Muscle layer of colon (tissue), 2 donors: ENCODE measurements at regions not wholly inside any gene's neighbourhood (a gene's known extent, or its start where the extent isn't known, plus 50 kb on each side); places are given as distances from the start of the nearest gene placed in this dataset.

Experiments
- H3K27ac ChIP-seq: one replicate; pipeline ENCODE4 v1.7.0; 2013; ENCODE audit warnings: low read depth, mild to moderate bottlenecking, low read length, moderate library complexity
- H3K27me3 ChIP-seq, 2 donors: one replicate each; pipeline ENCODE4 v1.7.0; 2013; ENCODE audit warnings: low read length in 2 of 2, mild to moderate bottlenecking in 2 of 2; ENCODE audit not compliant: insufficient read depth in 2 of 2, control insufficient read depth in 1 of 2
- H3K36me3 ChIP-seq: one replicate; pipeline ENCODE4 v1.7.0; 2013; ENCODE audit warnings: mild to moderate bottlenecking, low read length; ENCODE audit not compliant: insufficient read depth
- H3K4me1 ChIP-seq: one replicate; pipeline ENCODE4 v1.7.0; 2013; ENCODE audit warnings: mild to moderate bottlenecking, low read length; ENCODE audit not compliant: insufficient read depth
- H3K4me3 ChIP-seq, 2 donors: one replicate each; pipeline ENCODE4 v1.7.0; 2013; ENCODE audit warnings: low read length in 2 of 2, low read depth in 1 of 2, mild to moderate bottlenecking in 1 of 2, moderate library complexity in 1 of 2
- H3K9ac ChIP-seq: one replicate; pipeline ENCODE4 v1.7.0; 2013; ENCODE audit warnings: low read length
- H3K9me3 ChIP-seq: one replicate; pipeline ENCODE4 v1.7.0; 2013; ENCODE audit warnings: mild to moderate bottlenecking, low read length
- donor health status: abdominal sarcoma.
- donor health status: Adenocarcinoma of cecum.

GRCh38 chr21:31609081-31609480, 50.4 kb upstream of the SOD1 start:
- H3K27me3 ChIP-seq, result no peaks in the 10 kb centered on the region
- no peak overlapping the region for H3K27ac ChIP-seq
- no peaks in the 10 kb centered on the region for H3K4me1 ChIP-seq
- H3K36me3 ChIP-seq, result no peaks in the 10 kb centered on the region
- no peaks in the 10 kb centered on the region for H3K9me3 ChIP-seq
- no peak overlapping the region for H3K4me3 ChIP-seq
- H3K9ac ChIP-seq, result no peak overlapping the region

DNA sequence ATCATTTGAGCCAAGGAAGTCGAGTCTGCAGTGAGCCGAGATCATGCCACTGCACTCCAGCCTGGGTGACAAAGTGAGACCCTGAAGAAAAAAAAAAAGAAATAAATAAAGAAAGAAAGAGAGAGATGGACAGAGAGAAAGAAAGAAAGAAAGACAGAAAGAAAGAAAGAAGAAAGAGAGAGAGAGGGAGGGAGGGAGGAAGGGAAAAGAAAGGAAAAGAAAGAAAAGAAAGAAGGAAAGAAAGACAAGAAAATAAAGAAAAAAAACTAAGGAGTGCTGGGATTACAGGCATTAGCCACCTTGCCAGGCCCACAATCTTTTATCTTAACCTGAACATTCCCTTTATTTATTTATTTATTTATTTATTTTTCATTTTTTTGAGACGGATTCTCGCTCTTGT, 51.7 kb upstream of the SOD1 start:
- Histone ChIP-seq H3K9me3 (no peaks in the 10 kb centered on the region), H3K9ac (no peak overlapping the region), H3K27ac (no peak overlapping the region), H3K27me3 (no peaks in the 10 kb centered on the region), H3K4me3 (no peak overlapping the region), H3K36me3 (no peaks in the 10 kb centered on the region), H3K4me1 (no peaks in the 10 kb centered on the region)

DNA sequence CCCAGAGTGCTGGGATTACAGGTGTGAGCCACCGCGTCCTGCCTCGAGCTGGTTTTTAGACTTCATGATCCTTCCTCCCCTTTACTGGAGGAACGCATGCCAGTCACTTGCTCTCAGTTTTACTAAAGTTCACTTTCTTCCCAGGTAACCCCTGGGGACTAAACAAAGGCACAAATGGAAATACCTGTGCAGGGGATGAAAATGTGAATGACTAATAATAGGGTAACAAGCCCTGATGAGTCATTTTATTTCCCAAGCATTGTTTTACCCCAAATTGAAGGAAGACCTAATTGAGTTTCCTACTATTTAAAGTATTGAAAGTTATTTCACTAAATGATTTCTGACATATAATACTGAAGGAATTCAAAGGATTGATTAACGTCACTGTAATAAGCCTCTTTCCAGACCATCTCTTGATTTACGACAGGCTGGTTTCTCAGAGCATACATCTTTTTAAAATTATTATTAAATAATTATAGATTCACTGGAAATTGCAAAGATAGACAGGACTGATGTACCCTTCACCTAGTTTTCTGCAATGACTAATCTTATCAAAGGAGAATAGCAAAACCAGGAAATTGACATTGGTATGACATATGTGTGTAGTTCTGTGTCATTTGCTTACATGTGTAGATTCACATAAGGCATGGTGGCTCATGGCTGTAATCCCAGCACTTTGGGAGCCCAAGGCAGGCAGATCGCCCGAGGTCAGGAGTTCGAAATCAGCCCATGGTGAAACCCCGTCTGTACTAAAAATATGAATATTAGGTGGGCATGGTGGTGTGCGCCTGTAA, 53.2 kb upstream of the SOD1 start:
- Histone ChIP-seq H3K4me3 (no peak overlapping the region), H3K36me3 (no peaks in the 10 kb centered on the region)

DNA sequence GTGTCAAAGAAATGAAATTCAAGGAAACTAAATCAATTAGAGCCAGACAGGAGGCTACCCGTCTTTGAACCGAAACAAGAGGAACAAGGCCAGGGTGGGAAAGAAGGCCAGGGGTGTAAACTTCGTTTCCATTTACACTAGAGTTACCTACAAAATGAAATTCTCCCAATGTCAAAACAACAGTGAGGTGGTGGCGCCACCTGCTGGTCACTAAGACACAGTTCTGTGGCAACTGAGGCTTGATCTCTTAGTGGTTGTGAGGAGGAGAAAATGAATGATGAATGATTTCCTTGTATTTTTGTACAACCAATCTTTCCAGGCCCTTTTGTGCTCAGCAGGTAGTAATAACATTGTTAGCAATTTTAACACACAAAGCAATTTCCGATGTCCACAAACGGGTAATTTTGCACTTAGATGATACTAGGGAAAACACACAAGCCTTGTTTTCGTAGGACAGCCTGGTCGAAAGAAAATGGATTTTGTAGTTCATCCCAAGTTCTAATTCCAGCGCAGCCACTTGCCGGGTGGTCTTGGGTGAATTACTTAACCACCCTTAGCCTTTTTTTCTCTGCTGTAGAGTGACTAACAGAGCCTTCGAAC, 54.8 kb upstream of the SOD1 start:
- Histone ChIP-seq H3K4me1 (no peaks in the 10 kb centered on the region), H3K9ac (no peak overlapping the region), H3K27me3 (no peaks in the 10 kb centered on the region), H3K4me3 (no peak overlapping the region), H3K36me3 (no peaks in the 10 kb centered on the region), H3K9me3 (no peaks in the 10 kb centered on the region), H3K27ac (no peak overlapping the region)

More for the DNA sequence above, 53.2 kb upstream of the SOD1 start:
- Histone ChIP-seq H3K27me3 (no peaks in the 10 kb centered on the region), H3K9me3 (no peaks in the 10 kb centered on the region), H3K9ac (no peak overlapping the region), H3K4me1 (no peaks in the 10 kb centered on the region), H3K27ac (no peak overlapping the region)

DNA sequence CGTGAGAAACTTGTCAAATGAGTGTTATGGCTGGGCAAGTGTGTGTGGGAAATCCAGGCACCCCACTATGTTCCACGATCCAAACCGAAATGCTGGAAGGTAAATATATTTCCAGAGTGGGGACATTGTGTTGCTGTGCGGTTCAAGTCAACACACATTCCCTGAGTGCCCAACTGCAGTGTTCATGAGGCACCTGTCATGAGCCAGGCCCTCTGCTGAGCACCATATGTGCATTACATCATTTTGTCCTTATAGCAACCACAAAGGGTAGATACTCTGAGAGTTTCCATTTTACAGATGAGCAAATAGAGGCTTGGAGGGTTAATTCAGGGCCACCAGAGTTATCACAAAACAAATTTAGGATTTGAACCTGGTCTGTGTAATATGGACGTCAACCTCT, 59.9 kb upstream of the SOD1 start:
- no peak overlapping the region for H3K9ac ChIP-seq
- no peaks in the 10 kb centered on the region for H3K36me3 ChIP-seq

DNA sequence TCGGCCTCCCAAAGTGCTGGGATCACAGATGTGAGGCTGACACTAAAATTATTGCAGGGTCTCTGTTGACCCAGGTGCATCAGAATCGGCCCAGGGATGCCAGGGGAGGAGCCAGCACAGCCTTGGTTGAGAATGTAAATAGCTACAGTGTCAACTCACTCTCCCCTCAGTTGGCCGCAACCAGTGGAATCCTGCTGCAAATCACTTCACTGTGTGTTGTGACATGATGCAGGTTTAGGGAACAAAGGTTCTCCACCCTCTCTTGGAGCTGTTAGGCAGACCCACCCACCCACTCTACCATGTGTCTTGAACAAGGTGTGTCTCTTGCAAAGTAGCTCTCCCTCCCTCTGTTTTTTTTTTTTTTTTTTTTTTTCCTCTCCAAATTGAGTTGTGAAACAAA, 60.5 kb upstream of the SOD1 start:
- H3K36me3 ChIP-seq, result no peaks in the 10 kb centered on the region
- no peak overlapping the region for H3K4me3 ChIP-seq
- H3K27me3 ChIP-seq, result no peaks in the 10 kb centered on the region
- no peak overlapping the region for H3K27ac ChIP-seq
- H3K9ac ChIP-seq, result no peak overlapping the region
- no peaks in the 10 kb centered on the region for H3K9me3 ChIP-seq
- H3K4me1 ChIP-seq, result no peaks in the 10 kb centered on the region

More for the DNA sequence above, 59.9 kb upstream of the SOD1 start:
- no peaks in the 10 kb centered on the region for H3K9me3 ChIP-seq
- H3K27ac ChIP-seq, result no peak overlapping the region
- H3K27me3 ChIP-seq, result no peaks in the 10 kb centered on the region
- H3K4me1 ChIP-seq, result no peaks in the 10 kb centered on the region
- no peak overlapping the region for H3K4me3 ChIP-seq

GRCh38 chr21:31597683-31598082, 61.8 kb upstream of the SOD1 start:
- Histone ChIP-seq H3K9ac (no peak overlapping the region), H3K4me1 (no peaks in the 10 kb centered on the region), H3K27ac (no peak overlapping the region), H3K9me3 (no peaks in the 10 kb centered on the region), H3K27me3 (no peaks in the 10 kb centered on the region), H3K36me3 (no peaks in the 10 kb centered on the region), H3K4me3 (no peak overlapping the region)

DNA sequence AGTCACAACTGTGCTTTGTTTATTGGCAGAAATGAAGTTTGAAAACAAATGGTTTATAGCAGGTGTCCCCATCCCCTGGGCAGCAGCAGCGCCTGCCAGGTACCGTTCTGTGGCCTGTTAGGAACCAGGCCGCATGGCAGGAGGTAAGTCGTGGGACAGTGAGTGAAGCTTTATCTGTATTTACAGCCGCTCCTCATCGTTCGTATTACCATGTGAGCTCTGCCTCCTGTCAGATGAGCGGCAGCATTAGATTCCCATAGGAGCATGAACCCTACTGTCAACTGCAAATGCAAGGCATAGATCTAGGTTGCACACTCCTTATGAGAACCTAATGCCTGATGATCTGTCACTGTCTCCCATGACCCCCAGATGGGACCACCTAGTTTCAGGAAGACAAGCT, 63.4 kb upstream of the SOD1 start:
- H3K27ac ChIP-seq, result no peak overlapping the region
- no peaks in the 10 kb centered on the region for H3K9me3 ChIP-seq
- H3K27me3 ChIP-seq, result no peaks in the 10 kb centered on the region
- no peak overlapping the region for H3K4me3 ChIP-seq
- H3K4me1 ChIP-seq, result no peaks in the 10 kb centered on the region
- no peaks in the 10 kb centered on the region for H3K36me3 ChIP-seq
- H3K9ac ChIP-seq, result no peak overlapping the region

DNA sequence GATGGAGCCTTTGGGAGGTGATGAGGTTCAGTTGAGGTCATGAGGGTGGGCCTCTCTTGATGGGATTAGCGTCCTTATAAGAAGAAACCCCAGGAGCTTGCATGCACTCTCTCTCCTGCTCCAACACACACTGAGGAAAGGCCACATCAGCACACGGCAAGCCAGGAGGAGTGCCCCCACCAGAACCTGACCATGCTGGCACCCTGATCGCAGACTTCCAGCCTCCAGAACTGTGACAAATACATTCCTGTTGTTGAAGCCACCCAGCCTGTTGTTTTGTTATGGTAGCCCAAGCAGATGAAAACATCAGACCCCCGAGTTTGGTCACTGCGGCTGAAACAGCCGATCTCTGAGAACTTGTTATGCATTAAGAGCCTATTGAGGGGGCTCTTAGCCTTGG, 64.8 kb upstream of the SOD1 start:
- Histone ChIP-seq H3K9ac (no peak overlapping the region), H3K4me1 (no peaks in the 10 kb centered on the region), H3K27ac (no peak overlapping the region), H3K36me3 (no peaks in the 10 kb centered on the region), H3K4me3 (no peak overlapping the region), H3K27me3 (no peaks in the 10 kb centered on the region), H3K9me3 (no peaks in the 10 kb centered on the region)

GRCh38 chr21:31594279-31594678, 65.2 kb upstream of the SOD1 start:
- Histone ChIP-seq H3K36me3 (no peaks in the 10 kb centered on the region), H3K9me3 (no peaks in the 10 kb centered on the region), H3K4me3 (no peak overlapping the region), H3K27me3 (no peaks in the 10 kb centered on the region), H3K4me1 (no peaks in the 10 kb centered on the region), H3K9ac (no peak overlapping the region), H3K27ac (no peak overlapping the region)

DNA sequence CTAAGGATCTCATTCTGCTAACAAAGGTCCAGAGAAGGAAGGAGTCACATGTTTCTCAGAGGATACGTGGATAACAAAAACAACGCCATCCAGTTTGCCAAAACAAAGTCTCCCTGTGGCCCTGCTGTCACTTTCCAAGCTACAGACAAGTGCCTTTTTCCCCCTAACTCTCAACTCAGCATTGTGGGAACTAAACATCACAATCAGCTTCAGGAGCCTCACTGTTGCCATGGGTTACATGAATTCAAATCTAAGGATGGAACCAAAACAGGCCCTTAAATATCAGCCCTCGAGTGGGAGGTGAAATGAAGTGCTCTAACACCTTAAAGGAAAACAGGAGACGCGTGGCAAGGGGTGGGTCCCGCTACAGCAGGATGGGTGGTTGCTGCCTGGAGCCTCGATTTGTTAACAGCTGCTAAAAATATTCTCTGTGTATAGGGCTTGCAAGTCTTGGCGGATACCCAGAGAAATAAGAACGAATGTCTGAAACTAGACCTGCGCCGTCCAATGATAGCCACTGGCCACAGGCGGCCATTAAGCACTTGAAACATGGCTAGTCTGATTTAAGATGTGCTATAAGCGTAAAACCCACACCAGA, 66.4 kb upstream of the SOD1 start:
- H3K9ac ChIP-seq, result no peak overlapping the region
- H3K4me1 ChIP-seq, result no peaks in the 10 kb centered on the region
- H3K4me3 ChIP-seq, result no peak overlapping the region
- H3K36me3 ChIP-seq, result no peaks in the 10 kb centered on the region
- no peaks in the 10 kb centered on the region for H3K27me3 ChIP-seq
- no peak overlapping the region for H3K27ac ChIP-seq
- no peaks in the 10 kb centered on the region for H3K9me3 ChIP-seq

GRCh38 chr21:31592516-31592915, 67.0 kb upstream of the SOD1 start:
- Histone ChIP-seq H3K4me1 (no peaks in the 10 kb centered on the region), H3K27me3 (no peaks in the 10 kb centered on the region), H3K36me3 (no peaks in the 10 kb centered on the region), H3K27ac (no peak overlapping the region), H3K9me3 (no peaks in the 10 kb centered on the region), H3K9ac (no peak overlapping the region), H3K4me3 (no peak overlapping the region)
